Lung microvascular endothelial cell (primary cell): ENCODE measurements at regions not wholly inside any gene's neighbourhood (a gene's known extent, or its start where the extent isn't known, plus 50 kb on each side); places are given as distances from the start of the nearest gene placed in this dataset.
"Not testable (repeated sequence)": the region's sequence is repeated elsewhere in the genome, so short reads cannot be mapped to it uniquely, and the experiment has no call there.

ENCODE experiments used
- DNase-seq, 2 donors: peaks; one replicate each; pipeline versions ENCODE4 v3.0.0 to v3.0.0-alpha.2; 2010; ENCODE audit warnings: low read depth in 2 of 2

- no peak for DNase-seq
Observed at GRCh38 chr21:19048098-19048672, 644.6 kb upstream of the TMPRSS15 start.

- no peak for DNase-seq
Observed at GRCh38 chr21:19049567-19049966, 646.0 kb upstream of the TMPRSS15 start.

GRCh38 chr21:19065164-19065563 lies 661.6 kb upstream of the TMPRSS15 start:
- no peak for DNase-seq

- no peak for DNase-seq
Observed at GRCh38 chr21:19076031-19076430, 672.4 kb upstream of the TMPRSS15 start.

GRCh38 chr21:19109694-19110093 lies 706.1 kb upstream of the TMPRSS15 start:
- no peak for DNase-seq

- not testable (repeated sequence) for DNase-seq
Observed at GRCh38 chr21:19119259-19119658, 715.7 kb upstream of the TMPRSS15 start.

GRCh38 chr21:19120591-19120990 lies 717.0 kb upstream of the TMPRSS15 start:
- DNase-seq, result no peak

- DNase-seq, result no peak
Observed at GRCh38 chr21:19122356-19122755, 718.8 kb upstream of the TMPRSS15 start.

GRCh38 chr21:19123053-19123452 lies 719.5 kb upstream of the TMPRSS15 start:
- DNase-seq, result no peak

GRCh38 chr21:19123525-19123924 lies 719.9 kb upstream of the TMPRSS15 start:
- no peak for DNase-seq

- no peak for DNase-seq
Observed at GRCh38 chr21:19124691-19125090, 721.1 kb upstream of the TMPRSS15 start.

GRCh38 chr21:19130379-19131028 lies 726.9 kb upstream of the TMPRSS15 start:
- DNase-seq, result no peak

GRCh38 chr21:19141511-19141910 lies 737.9 kb upstream of the TMPRSS15 start:
- DNase-seq, result no peak

GRCh38 chr21:19145682-19146293 lies 742.2 kb upstream of the TMPRSS15 start:
- DNase-seq, result no peak

- DNase-seq, result no peak
Observed at GRCh38 chr21:19148056-19148455, 744.5 kb upstream of the TMPRSS15 start.

- no peak for DNase-seq
Observed at GRCh38 chr21:19171585-19171984, 768.0 kb upstream of the TMPRSS15 start.

- no peak for DNase-seq
Observed at GRCh38 chr21:19181604-19182140, 778.1 kb upstream of the TMPRSS15 start.

GRCh38 chr21:19197950-19198349 lies 794.4 kb upstream of the TMPRSS15 start:
- no peak for DNase-seq

GRCh38 chr21:19198801-19199200 lies 795.2 kb upstream of the TMPRSS15 start:
- no peak for DNase-seq

GRCh38 chr21:19218163-19218562 lies 814.6 kb upstream of the TMPRSS15 start:
- no peak for DNase-seq

GRCh38 chr21:19224090-19224489 lies 820.5 kb upstream of the TMPRSS15 start:
- DNase-seq, result no peak

GRCh38 chr21:19228226-19228625 lies 824.6 kb upstream of the TMPRSS15 start:
- no peak for DNase-seq

- DNase-seq, result not testable (repeated sequence)
Observed at GRCh38 chr21:19233841-19234240, 830.3 kb upstream of the TMPRSS15 start.
